Activated CD8-positive, alpha-beta memory T cell treated with anti-CD3 and anti-CD28 coated beads for 4 hours (primary cell): ENCODE measurements at regions not wholly inside any gene's neighbourhood (a gene's known extent, or its start where the extent isn't known, plus 50 kb on each side); places are given as distances from the start of the nearest gene placed in this dataset.

ENCODE experiments used
- DNase-seq, 2 donors: peaks; one replicate each; pipeline ENCODE4 v3.0.0-alpha.2; 2020; ENCODE audit warnings: low read depth in 2 of 2

DNA sequence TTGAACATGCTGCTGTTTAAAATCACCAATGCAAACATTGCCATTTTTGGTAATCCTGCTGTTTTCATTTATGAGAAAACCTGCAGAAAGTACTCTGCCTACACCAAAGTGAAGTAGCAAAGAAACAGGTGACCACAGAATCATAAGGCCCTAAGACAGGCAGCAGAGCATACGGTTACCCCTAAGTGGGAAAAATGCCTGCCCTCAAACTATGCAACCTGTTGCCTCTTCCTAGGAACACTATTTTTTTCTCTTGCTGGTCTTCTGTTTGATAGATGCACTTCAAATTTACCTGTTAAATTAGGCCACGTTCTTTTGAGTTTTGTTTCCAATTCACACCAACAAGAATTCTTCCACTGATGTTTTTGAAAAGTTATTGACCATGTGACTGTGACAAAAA, 89.5 kb upstream of the RAB4A start:
- DNase-seq: no peak

- DNase-seq: no peak
Observed at GRCh38 chr1:229183588-229183987, 87.3 kb upstream of the RAB4A start.

DNA sequence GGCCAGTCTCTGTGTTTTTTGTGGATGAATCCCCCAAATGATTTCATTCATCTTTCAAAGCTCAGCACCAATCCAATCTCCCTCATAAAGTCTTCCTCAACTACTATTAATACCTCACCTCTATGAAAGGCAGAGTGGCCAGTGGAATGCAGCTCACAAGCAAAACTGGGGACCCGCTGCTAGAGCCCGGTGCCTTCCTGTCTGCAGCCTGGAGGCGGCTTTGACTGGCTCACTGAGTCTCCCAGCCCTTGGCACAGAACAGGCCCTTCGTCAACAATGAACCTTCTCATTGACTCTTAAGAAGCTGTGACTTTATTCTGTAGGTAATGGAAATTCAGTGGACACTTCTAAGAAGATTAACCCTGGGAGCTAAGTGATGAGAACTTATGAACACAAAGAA, 86.8 kb upstream of the RAB4A start:
- DNase-seq: no peak

GRCh38 chr1:229185963-229186362, 84.9 kb upstream of the RAB4A start:
- DNase-seq: no peak

DNA sequence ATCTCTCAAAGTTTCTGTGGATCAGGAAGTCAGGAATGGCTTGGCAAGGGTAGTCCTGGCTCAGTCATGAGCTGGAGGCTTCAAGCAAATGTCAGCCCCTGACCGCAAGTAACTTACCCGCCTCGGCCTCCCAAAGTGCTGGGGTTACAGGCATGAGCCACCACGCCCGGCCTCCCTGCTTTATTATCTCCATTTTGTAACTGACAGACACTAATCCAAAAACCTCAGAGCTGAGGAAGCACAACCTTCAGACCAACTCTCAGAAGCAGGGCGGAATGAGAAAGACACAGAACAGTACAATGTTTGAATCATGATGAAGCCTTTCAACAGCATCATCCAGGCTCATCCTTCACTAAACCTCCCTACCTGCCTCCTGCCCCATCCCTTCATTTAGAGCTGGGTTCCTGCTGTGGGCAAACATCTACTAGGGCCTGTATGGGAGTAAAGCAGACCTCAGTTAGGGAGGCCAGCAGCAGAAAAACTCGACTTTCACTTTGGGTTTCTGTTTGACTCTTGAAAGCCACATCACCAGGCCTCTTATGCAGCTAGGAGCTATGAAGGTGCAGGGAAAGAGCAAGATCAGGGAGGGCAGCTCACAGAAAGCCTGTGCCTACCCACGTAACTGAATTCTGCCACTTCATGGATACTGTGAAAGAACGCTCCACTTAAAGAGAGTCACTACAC, 84.4 kb upstream of the RAB4A start:
- DNase-seq: no peak

- DNase-seq: no peak
Observed at GRCh38 chr1:229190057-229190575, 80.8 kb upstream of the RAB4A start.

DNA sequence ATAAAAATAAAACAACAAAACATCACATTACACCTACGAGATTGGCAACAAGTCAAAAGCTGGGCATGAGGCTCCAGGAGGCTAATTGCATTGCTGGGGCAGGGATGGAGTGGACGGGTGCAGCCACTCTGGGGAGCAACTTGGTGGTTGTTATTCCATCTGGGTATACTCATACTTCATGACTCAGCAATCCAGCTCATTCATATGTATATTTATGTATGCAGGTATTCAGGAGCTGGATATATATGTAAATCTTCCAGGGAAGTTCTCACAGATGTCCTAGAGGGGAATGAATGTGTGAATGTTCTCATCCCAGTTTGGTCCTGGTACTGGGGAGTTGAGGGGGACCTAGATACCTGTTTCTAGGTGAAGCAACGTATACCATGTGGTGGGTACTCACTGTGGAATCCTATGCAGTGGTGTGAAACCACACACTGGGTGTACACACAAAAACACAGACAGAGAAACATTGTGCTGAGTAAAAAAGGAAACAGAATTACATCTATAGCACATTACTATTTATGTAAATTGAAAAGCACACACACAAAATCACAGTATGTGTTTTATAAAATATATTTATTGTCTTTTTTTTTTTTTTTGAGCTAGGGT, 79.7 kb upstream of the RAB4A start:
- DNase-seq: no peak

GRCh38 chr1:229192031-229192430, 78.9 kb upstream of the RAB4A start:
- no peak for DNase-seq

DNA sequence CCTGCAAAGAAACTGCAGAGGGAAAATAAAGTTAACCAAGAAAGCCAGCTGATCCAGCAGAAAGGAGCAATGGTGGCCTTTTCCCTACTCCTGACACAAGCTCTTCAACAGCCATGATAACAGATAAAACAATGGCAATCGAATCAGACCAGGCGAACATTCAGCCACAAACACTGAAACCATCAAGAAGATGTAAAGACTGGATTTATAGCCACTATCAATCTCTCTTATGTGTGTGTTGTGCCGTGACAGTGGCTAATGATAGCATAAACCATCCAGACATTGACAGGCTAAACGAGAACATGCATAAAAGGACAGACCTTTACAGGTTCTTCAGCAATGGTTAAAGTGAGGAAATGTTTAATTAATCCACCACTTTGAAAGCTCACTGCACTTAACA, 78.1 kb upstream of the RAB4A start:
- DNase-seq: no peak

- DNase-seq: no peak
Observed at GRCh38 chr1:229194096-229194495, 76.8 kb upstream of the RAB4A start.

- DNase-seq: no peak
Observed at GRCh38 chr1:229195246-229195645, 75.7 kb upstream of the RAB4A start.

GRCh38 chr1:229196404-229197264, 74.3 kb upstream of the RAB4A start:
- no peak for DNase-seq

- DNase-seq: no peak
Observed at GRCh38 chr1:229197265-229197585, 73.7 kb upstream of the RAB4A start.

GRCh38 chr1:229199261-229200243, 71.4 kb upstream of the RAB4A start:
- no peak for DNase-seq

DNA sequence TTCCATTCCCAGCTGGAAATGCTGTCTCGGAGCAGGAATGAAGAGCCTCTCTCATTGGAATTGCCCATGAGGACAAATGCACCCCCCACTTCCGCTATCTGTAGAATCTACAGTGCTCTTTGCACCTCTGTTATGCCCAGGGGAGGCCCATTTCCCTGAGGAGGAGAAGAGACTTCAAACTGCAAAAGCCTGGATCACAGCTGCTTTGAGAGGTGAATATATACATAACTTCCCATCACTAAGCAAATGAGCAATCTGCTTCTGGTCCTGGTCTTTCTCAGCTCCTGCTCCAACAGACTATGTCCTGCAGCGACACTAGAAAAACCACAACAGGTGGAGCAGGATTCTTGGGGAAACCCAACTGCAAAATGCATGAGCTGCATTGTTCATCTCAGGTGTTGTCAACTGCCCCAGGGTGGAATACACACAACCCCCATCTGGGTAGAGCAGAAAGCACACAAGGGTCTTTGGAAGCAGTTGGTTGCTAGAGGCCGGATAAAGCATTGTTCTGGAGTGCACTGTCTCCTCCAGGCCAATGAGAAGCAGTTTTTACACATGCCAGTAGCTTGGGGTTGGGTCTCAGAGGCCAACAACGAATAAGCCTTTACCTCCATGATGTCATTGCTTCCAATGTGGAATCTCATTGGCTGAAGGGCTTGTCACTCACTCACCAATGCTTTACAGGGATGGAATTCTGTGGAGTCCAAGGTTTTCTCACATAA, 67.7 kb upstream of the RAB4A start:
- no peak for DNase-seq

DNA sequence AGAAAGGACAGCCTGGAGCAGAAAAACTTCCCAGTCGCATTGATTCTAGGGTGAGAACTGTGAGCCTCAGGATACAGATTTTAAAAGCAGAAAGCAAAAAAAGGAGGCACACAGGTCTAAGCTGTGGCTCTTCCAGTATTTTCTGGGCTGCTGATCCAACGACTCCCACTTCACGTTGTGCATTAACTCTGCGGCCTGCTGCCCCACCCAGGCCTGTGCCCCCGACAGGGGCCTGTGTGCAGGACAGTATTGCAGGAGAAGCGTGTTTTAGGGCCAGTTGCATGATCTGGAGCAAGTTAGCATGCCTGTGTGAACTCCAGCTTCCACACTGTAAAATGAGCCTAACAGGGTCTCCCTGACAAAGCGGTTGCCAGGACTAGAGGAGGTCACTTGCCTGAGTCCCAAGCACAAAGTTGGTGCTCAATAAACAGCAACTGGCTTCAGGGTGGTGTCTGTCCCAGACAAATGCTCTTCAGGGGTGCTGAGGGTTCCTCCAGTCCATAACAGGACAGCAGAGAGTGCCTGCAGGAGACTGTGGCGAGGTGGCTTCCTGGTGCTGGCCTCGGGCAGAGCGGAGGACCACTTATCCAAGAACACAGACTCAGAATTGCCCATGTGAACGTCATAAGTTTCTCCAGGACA, 66.8 kb upstream of the RAB4A start:
- DNase-seq: no peak

GRCh38 chr1:229204921-229205777, 65.8 kb upstream of the RAB4A start:
- DNase-seq: no peak

- DNase-seq: no peak
Observed at GRCh38 chr1:229205854-229206253, 65.1 kb upstream of the RAB4A start.

- DNase-seq: no peak
Observed at GRCh38 chr1:229207916-229208315, 63.0 kb upstream of the RAB4A start.
